ENCODE measurements at regions not wholly inside any gene's neighbourhood (a gene's known extent, or its start where the extent isn't known, plus 50 kb on each side); places are given as distances from the start of the nearest gene placed in this dataset.

DNA sequence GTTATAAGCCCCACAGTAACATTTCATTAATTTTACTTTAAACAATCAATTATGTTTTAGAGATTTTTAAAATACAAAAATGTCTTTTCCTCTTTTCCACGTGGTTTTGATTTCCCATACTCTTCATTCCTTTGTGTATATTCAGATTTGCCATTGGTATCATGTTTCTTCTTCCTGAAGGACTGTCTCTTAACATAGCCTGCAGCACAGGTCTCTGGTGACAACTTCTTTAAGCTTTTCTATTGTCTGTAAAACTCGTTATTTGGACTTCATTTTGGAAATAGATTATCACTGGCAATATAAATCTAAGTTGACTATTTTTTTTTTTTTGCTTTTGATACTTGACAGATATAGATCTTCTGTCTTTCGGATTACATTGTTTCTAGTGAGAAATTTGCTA is 115.2 kb upstream of the KLHL29 start:
- DNase-seq (ENCODE audit: low read depth in 2 of 3, low spot score in 2 of 3) = no peak

- no peak for DNase-seq (ENCODE audit: low read depth in 2 of 3, low spot score in 2 of 3)
These were observed 114.2 kb upstream of the KLHL29 start for GRCh38 chr2:23270810-23271209.

DNA sequence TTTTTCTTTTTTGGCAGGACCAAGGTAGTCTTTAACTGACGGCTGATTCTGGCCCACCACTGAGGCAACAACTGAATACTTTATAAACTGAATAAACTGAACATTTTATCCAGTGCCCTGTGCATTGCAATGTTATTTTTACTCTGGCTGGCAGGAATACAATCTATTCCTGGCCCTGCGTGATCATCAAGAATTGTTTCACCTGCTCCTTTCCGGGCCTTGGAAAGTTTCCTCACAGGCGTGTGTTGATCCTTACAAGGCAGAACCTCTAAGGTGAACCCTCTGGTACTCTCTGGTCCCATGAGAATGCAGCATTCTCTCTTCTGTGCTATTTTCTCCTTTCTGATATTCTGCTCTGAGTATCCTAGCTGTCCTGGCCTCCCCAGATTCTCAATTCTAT is 113.7 kb upstream of the KLHL29 start:
- no peak for DNase-seq (ENCODE audit: low read depth in 2 of 3, low spot score in 2 of 3)

DNA sequence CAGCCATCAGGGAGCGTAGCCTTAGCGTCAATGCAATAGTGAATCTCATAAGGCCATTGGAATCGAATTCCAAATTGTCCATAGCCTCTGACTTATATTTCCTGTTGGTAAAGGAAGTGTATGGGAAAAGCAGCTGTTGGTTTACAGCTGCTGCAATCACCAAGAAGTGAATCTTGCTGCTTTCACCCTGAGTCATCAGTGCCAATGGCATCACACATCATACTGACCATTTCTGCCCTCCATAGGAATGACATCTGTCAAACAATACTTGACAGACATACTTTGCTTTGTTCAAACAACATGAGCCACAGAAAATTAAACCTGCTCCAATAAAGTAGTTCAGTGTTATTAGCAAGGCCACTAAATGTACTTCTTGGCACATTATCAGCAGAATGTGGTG is 111.2 kb upstream of the KLHL29 start:
- DNase-seq (ENCODE audit: low read depth in 2 of 3, low spot score in 2 of 3) = no peak

DNA sequence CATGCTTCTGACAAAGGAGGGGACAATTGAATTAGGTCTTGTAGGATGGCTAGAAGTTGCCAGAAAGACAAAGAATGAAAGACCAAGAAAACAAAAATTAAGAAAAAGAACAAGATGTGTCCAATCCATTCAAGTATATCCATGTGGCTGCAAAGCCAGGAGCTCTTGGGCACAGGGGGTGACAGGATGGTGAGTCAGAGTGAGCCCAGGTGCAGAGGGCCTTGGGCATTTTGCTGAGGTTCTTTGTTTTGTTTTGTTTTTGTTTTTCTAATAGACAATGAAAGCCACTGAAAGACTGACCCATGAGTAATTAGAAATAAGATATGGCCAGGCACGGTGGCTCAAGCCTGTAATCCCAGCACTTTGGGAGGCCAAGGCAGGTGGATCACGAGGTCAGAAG is 104.6 kb upstream of the KLHL29 start:
- no peak for DNase-seq (ENCODE audit: low read depth in 2 of 3, low spot score in 2 of 3)

- DNase-seq (ENCODE audit: low read depth in 2 of 3, low spot score in 2 of 3) = no peak
These were observed 101.3 kb upstream of the KLHL29 start for GRCh38 chr2:23283653-23284052.

DNA sequence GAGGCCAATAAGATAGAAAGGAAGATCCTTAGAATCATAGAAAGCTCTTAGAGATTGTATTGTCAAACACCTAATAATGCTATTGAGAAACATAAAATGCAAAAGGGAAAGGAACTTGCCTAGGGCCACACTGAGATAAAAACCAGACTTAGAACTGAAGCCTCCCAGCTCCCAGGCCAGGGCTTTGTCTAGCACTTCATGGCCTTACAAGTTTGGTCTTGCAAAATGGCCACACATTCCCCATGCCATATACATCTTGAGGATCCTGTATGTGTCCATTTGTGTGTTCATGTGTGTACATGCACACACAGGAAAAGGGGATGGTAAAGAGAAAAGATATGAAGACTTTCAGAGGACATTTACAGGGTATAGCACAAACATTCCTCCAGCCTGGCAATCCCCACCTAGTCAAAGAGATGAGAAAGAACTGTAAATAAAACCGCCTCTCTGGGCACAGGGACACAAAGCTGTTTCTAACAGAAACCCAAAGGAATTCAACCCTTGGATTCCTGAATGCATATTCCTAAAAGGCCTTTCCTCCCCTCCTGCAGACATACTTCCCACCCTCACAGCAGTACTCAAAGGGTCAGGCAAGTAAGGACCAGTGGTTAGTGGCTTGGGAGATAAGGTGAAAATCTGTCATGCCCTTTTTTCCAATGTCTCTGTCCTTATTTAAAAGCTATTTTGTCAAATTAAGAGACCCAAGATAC is 99.7 kb upstream of the KLHL29 start:
- DNase-seq (ENCODE audit: low read depth in 2 of 3, low spot score in 2 of 3) = no peak

GRCh38 chr2:23286031-23286757 is 98.8 kb upstream of the KLHL29 start:
- DNase-seq (ENCODE audit: low read depth in 2 of 3, low spot score in 2 of 3) = no peak

DNA sequence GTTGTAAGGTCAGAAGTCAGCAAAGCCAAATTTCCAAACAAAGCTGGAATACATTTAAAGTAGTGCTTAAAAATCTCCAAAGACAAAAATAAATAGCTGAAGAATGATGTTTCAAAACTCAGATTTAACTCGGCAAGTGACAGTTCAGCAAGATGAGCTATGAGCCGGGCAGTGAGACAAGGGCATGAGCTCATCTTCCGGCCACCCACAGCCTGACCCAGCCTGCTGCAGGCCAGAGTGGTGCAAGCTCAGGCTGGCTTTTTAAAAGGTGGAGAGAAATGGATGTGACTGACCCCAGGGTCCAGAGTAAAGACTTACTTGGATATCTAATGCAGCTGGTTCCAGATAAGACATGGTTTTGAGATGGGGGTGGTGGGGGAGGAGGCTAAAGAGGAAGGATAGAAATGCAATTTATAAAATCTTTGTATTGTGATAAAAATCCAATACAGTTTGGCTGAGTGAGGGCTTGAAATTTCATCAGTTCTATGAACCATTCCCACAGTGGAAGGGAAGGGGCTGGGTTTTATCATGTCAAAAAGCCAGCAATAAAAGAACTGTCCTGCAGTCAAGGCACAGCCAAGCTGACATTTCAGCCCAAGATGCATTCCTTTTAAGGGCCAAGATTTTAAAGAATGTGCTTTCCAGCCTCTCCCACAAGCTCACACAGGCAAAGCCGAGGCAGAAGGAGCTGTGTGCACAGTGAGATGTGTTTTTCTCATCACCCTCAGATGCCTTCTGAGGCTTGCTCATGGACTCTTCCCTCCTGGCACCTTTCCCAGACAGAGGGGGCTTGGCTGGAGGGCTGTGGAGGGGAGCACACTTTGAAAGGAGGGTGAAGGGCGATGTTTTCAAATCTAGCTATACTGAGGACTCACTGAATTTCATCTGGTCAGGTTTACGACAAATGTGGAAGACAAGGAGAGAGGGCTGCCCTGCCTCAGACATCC is 97.9 kb upstream of the KLHL29 start:
- no peak for DNase-seq (ENCODE audit: low read depth in 2 of 3, low spot score in 2 of 3)

DNA sequence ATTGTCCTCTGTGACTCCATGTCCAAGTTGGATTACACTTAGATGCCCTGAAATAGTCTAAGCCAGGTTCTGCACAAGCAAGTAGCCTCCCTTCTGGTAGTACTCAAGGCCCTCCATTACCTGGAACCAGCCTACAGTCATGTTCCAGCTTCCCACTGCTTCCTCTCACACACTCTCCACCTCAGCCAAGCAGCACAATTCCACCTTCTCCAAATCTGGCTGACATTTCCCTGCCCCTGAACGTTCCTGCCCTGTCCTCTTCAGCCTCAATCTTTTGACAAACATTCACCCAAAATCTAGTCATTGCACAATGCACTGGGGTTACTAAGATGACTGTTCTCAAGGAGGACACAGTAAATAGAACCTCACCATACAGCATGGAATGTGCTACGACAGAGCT is 95.3 kb upstream of the KLHL29 start:
- no peak for DNase-seq (ENCODE audit: low read depth in 2 of 3, low spot score in 2 of 3)

GRCh38 chr2:23291239-23291638 is 93.7 kb upstream of the KLHL29 start:
- DNase-seq (ENCODE audit: low read depth in 2 of 3, low spot score in 2 of 3) = no peak

DNA sequence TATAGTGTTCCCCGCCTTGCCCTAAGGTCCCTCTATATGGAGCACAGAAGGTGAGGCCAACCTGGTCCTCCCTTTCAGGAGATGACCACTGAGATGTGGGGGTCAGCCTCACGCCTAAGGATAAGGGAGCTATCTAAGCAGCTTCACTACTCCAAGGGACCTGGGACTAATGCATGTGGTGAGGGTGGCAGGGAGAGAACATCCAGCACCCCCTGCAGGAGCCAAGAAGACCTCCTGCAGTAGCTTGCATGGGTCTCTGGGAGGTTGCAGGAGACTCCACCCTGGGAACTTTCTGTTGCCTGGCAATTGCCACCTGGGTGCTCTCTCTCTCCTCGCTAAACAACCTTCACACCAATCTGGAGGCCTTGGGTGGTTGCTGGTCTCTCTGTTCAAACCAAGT is 93.0 kb upstream of the KLHL29 start:
- DNase-seq (ENCODE audit: low read depth in 2 of 3, low spot score in 2 of 3) = no peak

- peak in 1 of 3 donors; percentile 7 for DNase-seq (ENCODE audit: low read depth in 2 of 3, low spot score in 2 of 3)
These were observed 91.9 kb upstream of the KLHL29 start for GRCh38 chr2:23293063-23293462.

GRCh38 chr2:23293731-23294130 is 91.2 kb upstream of the KLHL29 start:
- no peak for DNase-seq (ENCODE audit: low read depth in 2 of 3, low spot score in 2 of 3)

DNA sequence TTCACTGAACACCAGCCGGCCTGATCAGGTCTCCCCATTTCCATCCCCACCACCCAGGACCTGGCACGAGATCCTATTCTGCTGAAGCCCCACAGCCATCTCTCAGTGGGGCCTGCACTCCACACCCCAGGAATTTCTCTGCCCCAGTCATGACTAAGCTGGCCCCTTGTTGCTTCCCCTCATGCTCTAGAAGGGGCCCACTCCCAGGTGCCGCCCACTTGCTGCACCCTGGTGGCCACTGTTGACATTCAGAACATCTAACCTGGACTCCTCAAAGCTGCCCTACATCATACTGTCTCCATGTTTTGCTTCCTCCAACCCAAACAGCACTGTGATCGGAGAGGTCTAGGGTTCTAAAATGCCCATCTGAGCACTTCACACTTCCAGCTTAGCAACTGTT is 90.7 kb upstream of the KLHL29 start:
- DNase-seq (ENCODE audit: low read depth in 2 of 3, low spot score in 2 of 3) = no peak

GRCh38 chr2:23296691-23297090 is 88.3 kb upstream of the KLHL29 start:
- no peak for DNase-seq (ENCODE audit: low read depth in 2 of 3, low spot score in 2 of 3)

GRCh38 chr2:23297112-23297511 is 87.9 kb upstream of the KLHL29 start:
- no peak for DNase-seq (ENCODE audit: low read depth in 2 of 3, low spot score in 2 of 3)

DNA sequence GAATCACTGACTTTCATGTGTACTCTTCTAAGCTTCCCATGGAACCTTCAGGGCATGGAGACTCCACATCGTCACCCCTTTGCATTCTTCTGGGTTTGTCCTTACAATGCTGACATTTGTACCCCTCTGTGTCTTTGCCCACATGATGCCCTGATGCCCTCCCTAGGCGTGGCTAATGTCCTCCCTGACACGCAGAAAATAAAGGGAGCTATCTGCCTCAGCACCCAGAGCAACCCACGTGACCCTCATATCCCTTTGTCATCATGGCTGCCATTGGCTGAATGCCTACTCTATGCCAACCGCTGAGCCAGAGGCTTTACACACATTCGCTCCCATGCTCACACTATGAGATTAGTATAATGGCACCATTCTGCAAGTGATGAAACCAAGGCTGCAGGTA is 86.4 kb upstream of the KLHL29 start:
- DNase-seq (ENCODE audit: low read depth in 2 of 3, low spot score in 2 of 3) = no peak

- no peak for DNase-seq (ENCODE audit: low read depth in 2 of 3, low spot score in 2 of 3)
These were observed 85.3 kb upstream of the KLHL29 start for GRCh38 chr2:23299476-23300195.

GRCh38 chr2:23301136-23301535 is 83.8 kb upstream of the KLHL29 start:
- DNase-seq (ENCODE audit: low read depth in 2 of 3, low spot score in 2 of 3) = no peak

DNA sequence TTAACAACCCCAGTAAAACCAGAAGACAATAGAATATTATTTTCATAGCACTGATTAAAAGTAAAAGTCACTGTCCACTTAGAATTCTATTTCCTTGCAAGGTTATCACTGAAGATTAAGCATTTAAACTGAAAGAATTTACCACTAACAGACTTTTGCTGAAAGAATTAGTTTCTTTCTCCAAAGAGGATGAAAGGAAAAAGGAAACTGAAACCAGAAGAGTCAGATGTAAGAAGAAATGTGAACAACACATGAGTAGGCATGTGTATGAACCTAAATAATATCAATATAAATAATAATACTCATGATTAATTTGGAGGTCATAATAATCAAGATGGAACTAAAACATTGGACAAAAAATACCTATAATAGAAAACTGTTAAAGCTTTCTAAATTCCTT is 82.4 kb upstream of the KLHL29 start:
- no peak for DNase-seq (ENCODE audit: low read depth in 2 of 3, low spot score in 2 of 3)

Data from hematopoietic multipotent progenitor cell (in vitro differentiated cells).